ENCODE measurements at regions not wholly inside any gene's neighbourhood (a gene's known extent, or its start where the extent isn't known, plus 50 kb on each side); places are given as distances from the start of the nearest gene placed in this dataset.

DNA sequence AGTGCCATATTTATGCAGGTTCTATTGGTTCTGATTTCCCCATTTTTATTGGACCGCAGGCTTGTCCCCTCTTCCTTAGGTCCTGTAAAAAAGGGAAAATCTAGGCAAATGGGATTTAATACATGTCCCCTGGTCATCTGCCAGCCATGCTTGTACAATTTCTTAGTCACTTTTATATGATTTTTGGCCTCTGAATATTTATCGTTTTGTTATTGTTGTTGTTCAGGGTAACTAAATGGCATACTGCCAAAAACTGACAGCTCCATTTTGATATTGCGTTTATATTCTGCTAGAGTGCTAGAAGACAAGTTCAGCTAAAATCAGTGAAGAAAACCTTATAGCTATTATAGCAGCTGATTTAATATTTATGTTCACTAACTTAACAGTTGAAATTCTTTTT is 770.2 kb upstream of the FAM174A start:
- TF ChIP-seq RAD21 (IDR thresholded peaks at IDR 0.05; ENCODE audit: low read length) (no peak), FOXJ3 (CRISPR knock-in tag; IDR thresholded peaks at IDR 0.05) (no peak), YY1 (IDR thresholded peaks at IDR 0.05; ENCODE audit: low read depth) (no peak)
- TF ChIP-seq, protein P1, sequence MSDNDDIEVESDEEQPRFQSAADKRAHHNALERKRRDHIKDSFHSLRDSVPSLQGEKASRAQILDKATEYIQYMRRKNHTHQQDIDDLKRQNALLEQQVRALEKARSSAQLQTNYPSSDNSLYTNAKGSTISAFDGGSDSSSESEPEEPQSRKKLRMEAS (IDR thresholded peaks at IDR 0.05; ENCODE audit: low read depth), result no peak

All from SK-N-SH (cell line).